Activated CD4-positive, alpha-beta T cell treated with anti-CD3 and anti-CD28 coated beads, Interleukin-2, Interleukin-6, amounts not matched to agents 100 ng/mL and 50 ng/mL, durations not matched to agents 16 hours and 8 hours (primary cell): ENCODE measurements at regions not wholly inside any gene's neighbourhood (a gene's known extent, or its start where the extent isn't known, plus 50 kb on each side); places are given as distances from the start of the nearest gene placed in this dataset.

Source experiments
- DNase-seq: peaks from one replicate; pipeline ENCODE4 v3.0.0-alpha.2; 2020

DNA sequence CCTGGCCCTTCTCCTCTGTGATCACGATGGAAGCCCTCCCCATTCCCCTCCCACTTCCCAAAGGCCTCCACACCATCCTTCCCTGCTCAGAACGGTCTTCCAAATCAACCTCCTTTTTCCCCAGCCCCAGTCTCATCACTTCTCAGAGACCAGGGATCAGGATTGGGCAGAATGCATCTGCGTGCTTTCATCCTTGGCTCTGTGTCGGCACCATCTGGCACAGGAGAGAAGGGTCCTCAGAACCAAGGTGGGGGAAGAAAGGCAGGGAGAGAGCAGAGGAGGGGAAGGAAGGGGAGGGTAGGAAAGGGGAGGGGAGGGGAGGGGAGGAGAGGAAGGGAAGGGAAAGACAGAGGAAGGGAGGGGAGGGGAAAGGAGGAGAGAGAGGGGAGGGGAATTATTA is 52.4 kb upstream of the FICD start:
- no peak for DNase-seq

DNA sequence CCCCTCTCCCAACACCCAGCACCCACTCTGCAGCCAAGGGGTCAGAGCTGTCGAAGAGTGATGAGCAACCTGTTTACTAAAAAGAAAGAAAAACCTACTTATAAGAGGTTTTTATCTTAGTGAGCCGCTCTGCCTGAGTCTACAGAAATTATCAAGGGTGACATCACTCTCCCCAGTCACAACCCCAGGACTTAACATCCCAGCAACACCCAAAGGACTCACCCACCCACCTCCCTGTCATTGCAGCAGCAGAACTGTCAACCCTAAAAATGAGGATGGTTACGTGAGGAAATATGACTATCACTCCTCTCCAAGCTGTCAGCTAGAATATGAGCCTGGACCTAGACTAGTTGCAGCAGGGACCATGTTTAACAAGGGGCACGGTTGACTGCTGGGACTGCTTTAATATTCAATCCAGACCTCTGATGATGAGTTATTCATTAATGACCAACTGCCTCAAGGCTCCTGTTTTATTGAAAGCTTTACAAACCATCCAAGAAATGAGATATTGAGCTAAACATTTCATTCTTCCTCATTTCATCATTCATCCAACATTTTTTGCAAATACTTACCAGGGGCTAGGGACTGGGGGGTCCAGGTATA is 53.9 kb upstream of the FICD start:
- no peak for DNase-seq

DNA sequence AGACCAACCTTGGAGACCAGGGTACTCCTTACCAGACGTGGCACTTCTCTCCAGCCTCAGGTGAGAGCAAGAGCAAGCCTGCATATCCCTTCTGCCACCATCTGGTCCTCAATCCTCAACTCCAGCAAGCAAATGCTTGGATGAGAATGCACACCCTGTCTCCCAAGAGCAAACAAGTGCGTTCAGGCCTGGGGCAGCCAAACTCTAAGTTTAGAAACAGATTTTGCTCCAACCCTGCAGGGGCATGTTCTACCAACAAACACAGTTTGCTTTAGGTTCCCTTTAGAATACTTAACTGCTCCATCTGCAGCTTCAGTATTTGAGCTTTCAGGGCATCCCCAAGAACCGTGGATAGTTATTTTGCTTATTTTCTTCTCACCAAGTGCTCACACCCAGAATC is 55.9 kb upstream of the FICD start:
- DNase-seq: no peak

DNA sequence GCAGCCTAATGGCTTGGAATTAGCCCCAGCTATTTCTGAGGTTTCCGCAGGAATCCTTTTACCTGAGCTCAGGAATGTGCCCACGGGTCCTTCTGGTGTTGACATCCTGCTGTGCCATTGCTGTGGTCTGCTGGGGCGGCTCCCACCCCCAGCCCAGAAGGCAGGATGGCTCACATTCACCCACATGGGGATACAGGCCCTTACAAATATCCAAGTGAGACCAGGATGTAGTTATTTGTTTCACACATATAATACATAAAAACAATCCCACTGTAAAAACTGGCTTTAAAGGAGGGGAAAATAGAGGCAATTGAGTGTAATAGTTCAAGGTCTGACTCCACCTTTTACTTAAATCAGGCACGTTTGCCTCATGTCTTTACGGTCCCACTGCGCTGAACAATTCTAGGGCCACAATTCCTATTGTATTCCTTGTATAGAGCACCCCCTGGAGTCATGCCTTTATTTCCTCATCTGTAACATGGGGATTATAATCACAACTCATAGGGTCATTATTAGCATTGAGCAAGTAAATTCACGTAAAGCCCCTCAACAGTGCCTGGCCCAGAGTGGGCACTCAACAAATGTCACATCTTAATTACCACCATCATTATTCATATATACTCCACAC is 57.2 kb upstream of the FICD start:
- DNase-seq: no peak

DNA sequence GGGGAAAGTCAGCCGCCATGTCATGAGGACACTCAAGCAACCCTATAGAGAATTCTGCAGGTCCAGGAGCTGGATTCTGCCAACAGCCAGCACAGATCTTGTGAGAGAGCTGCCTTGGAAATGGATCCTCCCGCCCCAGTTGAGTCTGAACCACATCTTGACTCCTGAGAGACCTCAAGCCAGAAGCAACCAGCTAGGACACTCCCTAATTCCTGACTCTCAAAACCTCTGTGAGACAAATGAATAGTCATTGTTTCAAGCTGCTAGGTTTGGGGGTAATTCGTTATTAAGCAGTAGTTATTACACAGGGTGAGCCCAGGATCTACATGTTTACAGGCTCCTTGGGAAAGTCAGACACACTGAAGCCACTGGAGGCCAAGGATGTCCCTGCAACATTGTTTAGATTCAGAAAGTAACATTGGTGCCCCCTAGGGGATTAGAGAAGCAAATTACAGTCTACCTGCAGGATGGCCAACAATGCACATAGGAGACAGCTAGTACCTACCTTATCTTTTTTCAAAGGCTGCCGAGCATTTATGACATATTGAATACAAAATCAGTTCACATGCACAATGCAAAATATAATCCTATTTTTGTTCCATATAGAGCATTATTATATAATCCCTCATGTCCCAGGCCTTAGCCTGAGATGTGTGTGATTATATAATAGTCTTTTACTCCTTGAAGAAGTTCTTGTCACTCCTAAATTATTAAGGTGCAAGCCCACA is 57.9 kb upstream of the FICD start:
- DNase-seq: peak; percentile 58

DNA sequence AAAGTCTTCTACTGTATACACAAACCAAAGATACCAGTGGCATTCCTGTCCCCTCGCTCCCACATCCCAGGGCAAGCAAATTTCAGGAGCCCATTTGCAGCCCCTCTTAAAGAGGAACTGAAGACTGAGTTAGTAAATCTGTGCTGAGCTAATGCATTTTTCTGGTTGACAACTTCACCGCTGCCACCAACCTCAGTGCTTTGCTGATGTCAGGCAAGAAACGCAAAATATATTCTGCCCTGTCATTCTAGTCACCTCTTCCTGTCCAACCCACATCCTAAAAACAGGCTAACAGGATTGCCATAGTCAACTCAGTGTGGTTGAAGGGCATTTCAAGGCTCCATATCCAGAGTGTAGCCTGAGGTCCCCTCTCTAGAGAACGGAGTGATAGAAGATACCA is 59.4 kb upstream of the FICD start:
- DNase-seq: no peak

DNA sequence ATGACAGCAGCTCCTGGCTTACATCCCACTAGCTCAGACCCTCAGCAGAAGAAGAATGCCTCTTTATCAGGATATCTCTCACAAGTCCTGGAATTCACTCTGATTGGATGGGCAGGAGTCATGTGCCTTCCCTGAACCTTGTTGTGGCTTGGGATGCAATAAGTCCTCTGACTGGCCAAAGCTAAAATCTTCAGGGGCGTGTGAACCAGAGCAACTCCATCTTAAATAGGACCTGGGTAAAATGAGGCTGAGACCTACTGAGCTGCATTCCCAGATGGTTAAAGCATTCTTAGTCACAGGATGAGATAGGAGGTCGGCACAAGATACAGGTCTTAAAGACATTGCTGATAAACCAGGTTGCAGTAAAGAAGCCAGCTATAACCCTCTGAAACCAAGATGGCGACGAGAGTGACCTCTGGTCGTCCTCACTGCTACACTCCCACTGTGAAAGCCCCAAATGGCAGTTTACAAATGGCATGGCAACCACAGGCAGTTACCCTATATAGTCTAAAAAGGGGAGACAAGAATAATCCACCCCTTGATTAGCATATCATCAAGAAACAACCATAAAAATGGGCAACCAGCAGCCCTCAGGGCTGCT is 60.4 kb upstream of the FICD start:
- no peak for DNase-seq

DNA sequence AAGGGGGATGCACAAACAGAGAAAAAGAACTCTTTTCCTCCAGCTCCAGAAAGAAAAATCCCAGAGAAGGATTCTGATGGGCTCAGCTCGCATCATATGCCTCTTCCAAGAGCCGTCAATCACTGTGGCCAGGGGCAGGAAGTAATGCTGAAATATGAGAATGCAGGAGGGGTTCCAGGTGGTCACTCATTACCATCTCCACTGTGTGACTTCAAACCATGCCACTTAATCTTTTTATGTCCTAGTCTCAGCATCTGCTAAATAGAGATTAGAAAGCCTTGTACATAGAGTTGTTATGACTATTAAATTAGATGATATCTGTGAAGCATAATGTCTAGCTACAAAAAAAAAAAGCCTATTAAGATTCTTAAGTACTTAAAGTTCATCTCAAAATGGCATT is 65.6 kb upstream of the FICD start:
- no peak for DNase-seq

DNA sequence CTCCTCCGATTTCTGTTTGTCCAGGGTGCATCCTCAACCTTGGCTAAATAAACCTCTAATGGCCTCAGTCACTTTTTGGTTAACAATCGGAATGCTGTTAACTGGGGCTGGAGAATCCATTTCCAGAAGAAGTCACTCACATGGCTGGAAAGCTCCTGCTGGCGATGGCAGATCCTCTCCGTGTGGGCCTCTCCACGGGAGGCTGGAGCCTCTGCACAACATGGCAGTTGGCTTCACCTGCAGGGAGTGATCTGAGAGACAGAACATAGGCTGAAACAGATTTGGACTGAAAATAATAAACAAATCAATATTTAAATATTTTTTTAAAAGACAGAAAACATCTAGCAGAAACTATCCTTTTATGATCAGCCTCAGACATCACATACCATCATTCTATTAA is 66.8 kb upstream of the FICD start:
- no peak for DNase-seq

DNA sequence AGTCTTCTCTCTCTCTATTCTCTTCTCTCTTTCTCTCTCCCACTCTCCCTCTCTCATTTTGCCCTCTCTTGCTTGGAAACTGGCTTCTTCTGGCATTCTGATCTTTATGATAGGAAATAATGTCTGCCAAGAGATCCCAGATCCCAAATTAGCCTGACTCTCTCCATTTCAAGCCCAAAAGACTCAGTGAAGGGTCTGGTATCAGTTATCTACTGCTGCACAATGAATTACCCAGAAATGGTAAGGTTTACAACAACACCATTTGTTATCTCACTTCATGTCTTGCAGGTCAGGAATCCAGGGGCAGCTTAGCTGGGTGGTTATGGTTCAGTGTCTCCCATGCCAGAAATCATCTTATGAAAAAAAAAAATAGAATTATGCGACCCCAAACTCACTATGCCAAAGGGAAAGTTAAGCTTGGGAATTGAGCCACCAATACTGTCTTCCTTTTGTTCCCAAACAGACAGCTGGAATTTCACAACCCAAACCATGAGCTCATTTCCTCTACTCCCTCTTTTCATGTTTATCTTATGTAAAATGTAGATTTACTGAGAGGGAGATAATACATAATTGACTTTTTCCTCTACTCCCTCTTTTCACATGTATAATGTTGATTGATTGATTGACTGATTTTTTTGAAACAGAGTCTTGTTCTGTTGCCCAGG is 67.8 kb upstream of the FICD start:
- no peak for DNase-seq

DNA sequence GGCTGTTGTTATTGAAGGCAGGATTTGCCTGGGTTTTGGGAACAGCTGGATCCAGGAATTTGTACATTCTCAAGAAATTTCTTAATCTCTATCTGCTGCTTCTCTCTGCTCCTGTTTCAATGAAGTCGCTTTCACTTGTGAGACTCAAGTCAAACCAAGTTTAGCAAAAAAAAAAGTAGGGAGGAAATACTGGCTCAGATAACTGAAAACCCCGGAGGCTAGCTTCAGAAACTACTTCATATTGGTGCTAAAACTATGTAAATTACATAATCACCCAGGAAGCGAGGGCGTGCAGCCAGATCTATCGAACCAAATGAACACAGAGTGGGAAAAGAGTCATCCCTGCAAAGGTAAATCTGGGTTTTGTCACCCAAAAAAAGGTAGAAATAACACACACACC is 68.3 kb upstream of the FICD start:
- DNase-seq: no peak

DNA sequence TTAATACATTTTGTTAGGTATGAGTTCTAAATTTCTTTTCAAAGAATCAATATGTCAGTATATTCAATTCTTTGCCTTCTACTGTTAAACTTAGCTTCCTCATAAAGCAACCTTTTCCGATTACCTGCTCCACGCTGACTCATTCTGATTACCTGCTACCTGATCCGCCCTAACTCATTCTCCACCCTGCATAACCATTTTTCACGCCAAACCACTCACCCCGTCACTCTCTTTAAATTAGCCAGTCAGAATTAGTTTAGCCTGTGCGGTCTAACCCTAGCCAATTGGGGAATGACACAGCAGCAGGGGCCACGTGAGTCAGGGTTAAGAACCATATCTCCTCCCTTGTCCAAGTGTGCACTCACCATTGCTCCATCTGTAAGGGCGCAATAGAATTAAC is 72.2 kb upstream of the FICD start:
- DNase-seq: no peak

DNA sequence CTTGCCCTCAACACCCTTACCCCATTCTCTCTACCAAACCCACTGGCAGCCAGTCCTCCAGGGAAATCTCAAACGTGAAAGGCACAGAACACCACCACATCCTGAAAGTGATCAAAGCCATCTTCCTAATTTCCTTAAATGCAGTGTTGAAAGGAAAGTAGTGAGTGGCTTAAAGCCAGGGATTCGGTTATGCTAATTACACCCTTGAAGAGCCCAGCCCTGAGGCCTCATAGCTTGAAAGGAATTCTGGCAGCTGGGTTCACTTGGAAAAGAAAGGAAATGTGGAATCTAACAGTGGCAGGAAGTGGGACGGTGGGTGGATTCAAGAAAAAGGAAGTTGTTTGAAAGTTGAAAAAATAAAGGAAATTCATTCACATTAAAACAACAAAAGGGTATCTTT is 73.0 kb upstream of the FICD start:
- DNase-seq: no peak

DNA sequence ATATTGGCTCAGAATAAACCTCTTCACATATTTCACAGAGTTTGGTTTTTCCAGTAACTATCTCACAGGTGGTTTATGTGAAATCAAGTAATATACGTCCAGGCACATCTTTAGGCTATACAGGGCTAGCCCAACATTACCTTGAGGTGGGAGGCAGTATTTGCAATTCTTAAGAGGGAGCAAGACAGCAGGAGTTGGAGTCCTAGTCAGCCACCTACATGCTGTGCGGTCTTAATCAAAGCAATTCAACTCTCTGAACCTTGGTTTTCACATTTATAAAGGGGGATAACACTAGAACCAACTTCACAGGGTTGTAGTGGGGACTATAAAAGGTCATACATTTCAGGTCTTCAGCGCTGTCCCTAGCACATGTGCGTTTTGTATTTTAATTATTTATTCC is 73.5 kb upstream of the FICD start:
- DNase-seq: no peak

DNA sequence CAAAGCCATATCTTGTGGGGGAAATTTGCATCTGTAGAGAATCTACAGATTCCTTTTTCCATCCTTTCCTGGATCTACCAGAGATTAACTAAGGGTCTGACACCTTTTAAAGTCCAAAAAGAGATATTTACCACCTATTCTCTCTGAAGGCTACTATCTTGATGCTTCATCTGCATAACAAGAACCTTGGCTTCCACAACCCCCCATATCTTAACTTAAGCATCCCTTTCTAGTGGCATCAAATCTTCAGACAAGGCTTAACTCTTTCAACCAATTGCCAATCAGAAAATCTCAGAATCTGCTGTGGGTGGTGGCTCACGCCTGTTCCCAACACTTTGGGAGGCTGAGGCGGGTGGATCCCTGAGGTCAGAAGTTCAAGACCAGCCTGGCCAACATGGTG is 74.3 kb upstream of the FICD start:
- DNase-seq: no peak

DNA sequence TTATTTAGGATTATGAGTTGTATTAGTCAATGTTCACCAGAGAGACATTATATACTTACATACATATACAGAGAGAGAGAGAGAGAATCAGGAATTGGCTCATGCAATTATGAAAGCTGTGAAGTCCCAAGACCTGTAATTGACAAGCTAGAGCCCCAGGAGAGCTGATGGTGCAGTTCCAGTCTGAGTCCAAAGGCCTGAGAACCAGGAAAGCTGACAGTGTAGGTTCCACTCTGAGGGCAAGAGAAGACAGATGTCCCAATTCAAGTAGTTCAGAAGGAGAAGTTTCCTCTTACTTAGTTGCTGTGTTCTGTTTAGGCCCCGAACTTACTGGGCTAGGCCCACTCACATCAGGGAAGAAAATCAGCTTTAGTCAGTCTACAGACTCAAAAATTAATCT is 76.4 kb upstream of the FICD start:
- DNase-seq: no peak

DNA sequence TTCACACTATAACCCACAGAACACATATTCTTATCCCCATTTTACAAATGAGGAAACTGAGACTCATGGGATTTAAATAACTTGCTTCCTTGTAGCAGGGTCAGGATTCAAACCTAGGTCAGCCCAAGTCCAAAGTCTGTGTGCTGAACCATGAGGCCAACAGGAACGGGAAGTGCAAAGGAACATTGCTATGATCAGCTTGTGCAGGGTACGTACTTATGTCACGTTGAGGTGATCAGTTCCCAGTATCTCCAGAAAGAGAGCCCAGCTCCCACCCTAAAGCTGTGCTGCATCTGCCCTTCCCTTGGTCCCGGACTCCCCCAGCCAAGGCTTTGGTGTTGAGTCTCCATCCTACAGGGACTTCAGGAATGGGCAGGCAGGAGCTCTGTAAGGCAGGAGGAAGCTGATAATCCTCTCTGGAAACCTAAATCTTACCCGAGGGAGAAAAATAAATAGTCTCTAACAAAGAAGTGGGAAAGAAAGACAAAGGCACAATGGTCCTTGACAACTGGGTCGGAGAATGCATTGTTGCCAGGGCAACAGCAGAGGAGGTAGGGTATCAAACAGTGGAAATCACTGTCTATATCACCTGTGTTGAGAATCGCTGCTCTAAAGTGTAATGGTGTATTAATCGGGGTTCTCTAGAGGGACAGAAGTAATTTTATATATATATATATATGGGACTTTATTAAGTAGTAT is 82.5 kb upstream of the FICD start:
- DNase-seq: no peak

DNA sequence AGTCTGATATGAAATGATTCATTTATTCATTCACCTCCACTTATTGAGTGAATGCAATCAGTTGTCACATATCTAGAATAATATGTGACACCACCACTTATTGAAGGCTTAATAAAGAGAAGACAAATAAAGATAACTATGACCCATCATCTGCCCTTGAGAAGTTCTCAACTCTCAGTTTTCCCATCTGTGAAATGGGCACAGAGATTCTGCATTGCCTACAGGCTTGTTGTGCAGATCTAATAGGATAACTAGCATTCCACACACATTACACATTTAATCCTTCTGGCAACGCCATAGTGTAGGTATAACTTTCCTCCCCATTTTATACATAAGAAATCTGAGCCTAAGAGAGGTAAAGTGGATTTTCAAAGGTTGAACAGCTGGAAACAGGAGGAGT is 84.2 kb upstream of the FICD start:
- no peak for DNase-seq

DNA sequence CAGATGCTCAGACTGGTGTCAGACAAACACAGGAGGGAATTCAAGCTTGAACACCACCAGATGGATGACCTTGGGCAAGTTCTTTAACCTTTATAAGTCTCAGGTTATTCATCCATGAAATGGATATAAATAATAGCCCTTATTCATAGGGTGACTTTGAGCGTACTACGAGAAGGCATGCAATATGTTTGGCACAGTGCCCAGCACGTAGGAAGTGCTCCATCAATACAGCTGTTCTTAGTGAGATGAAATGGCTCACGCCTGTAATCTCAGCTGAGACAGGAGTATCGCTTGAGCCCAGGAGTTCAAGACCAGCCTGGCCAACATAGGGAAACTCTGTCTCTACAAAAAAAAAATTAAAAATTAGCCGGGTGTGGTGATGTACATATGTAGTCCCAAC is 84.8 kb upstream of the FICD start:
- DNase-seq: no peak

DNA sequence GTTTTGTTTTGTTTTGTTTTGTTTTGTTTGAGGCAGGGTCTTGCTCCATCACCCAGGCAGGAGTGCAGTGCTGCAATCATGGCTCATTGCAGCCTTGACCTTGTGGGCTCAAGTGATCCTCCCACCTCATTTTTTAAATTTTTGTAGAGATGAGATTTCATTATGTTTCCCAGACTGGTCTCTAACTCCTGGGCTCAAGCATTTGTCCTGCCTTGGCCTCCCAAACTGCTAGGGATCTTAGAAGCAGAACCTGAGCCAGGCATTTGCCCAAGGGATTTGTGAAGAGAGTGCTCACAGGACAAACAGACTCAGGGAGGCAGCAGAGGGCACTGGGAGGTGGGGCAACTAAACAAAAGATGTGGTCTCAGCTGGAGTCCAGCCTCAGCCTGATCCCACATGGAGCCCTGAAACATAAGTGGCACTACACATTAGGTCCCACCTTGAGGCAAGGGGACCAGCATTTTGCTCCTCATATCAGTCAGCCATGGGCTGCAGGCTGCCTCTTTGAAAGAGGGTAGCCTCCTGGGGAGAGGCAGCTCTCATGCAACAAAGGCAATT is 86.2 kb upstream of the CMKLR1 start:
- no peak for DNase-seq

DNA sequence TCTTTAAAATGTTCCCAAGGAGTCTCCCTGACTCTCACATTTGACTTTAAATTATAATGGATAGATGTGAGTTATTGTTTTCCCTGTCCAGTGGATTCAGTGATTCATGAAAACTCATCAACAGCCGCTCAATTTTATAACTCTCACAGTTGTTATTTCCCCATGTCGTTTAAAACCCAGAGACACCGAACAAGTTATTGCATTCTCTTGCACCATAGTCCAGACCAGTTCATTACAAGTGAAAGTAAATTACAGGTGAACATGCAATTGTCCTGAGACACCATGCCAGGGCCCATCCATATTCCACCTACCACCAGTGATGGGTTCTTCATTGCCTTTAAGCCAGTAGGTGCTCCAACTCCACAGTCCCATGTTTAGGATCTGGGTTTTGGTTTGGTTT is 85.7 kb upstream of the CMKLR1 start:
- DNase-seq: no peak

DNA sequence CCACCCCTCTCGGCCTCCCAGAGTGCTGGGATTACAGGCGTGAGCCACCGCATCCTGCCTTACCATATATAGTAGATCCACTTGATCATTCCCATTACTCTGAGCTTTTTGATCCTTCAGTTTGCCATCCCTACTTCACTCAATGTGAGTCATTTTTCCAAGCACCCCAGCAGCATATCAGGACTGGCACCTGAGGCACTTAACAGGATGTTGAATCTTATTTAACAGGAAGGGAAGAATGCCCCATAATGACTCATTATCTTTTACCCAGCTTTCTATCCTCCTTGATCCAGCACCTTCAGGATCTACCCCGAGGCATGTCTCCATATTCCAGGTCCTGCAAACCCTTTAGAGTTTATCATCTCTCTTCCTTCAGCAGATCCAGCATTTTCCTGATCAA is 84.9 kb upstream of the CMKLR1 start:
- no peak for DNase-seq

DNA sequence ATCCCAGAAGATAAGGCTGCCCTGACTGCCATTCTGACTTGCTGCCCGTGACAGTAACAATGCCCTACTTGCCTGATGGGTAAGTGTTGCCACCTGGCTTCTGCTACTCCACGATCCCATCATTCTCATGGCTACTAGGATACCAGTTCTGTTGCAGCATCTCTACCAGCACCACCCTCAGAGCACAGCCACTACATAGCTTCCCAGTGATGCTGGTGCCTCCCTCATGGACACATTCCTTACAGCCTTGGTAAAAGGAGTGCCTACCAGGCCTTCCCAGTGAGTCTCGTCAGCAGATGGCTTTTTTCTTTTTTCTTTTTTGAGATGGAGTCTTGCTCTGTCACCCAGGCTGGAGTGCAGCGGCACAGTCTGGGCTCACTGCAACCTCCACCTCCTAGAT is 84.4 kb upstream of the CMKLR1 start:
- DNase-seq: no peak
